Left lung (tissue), 4 donors: ENCODE measurements at regions not wholly inside any gene's neighbourhood (a gene's known extent, or its start where the extent isn't known, plus 50 kb on each side); places are given as distances from the start of the nearest gene placed in this dataset.
A peak's percentile ranks its signal among the peaks of the same experiment; 100 is the strongest.

ENCODE experiments used
- ATAC-seq: fragments of 200-7000 bp; cut with Tn5 transposase; one replicate; pipeline ENCODE4 v1.9.1; 2020; ENCODE audit warnings: moderate library complexity
- DNase-seq, 4 donors: peaks; one replicate each; pipeline ENCODE4 v3.0.0-alpha.2; 2013 to 2020
- H3K27ac ChIP-seq, 2 donors: fragments of 200-600 bp; sonication (generic) in 1 of 2; one replicate each; pipeline versions ENCODE4 v1.5.0 to v1.8.0; 2020 to 2021
- H3K27me3 ChIP-seq, 2 donors: fragments of 200-600 bp; sonication (generic) in 1 of 2; one replicate each; pipeline versions ENCODE4 v1.5.0 to v1.8.0; 2020 to 2021
- H3K36me3 ChIP-seq, 2 donors: fragments of 200-600 bp; sonication (generic) in 1 of 2; one replicate each; pipeline versions ENCODE4 v1.5.0 to v1.8.0; 2020 to 2021
- H3K4me1 ChIP-seq, 2 donors: fragments of 200-600 bp; one replicate each; pipeline ENCODE4 v1.8.0; 2021
- H3K4me3 ChIP-seq, 2 donors: fragments of 200-600 bp; sonication (generic) in 1 of 2; one replicate each; pipeline versions ENCODE4 v1.5.0 to v1.8.0; 2020 to 2021; ENCODE audit warnings: mild to moderate bottlenecking in 1 of 2
- H3K9me3 ChIP-seq, 2 donors: fragments of 200-600 bp; sonication (generic) in 1 of 2; one replicate each; pipeline versions ENCODE4 v1.5.0 to v1.8.0; 2020 to 2021
- CTCF ChIP-seq, 2 donors: fragments of 200-600 bp; sonication (generic) in 1 of 2; IDR thresholded peaks; one replicate each; pipeline versions ENCODE4 v1.5.0 to v1.8.0; 2021; ENCODE audit warnings: antibody characterized with exemption in 2 of 2
- intact Hi-C, 2 donors: fragments of 100-400 bp; cut with DNase I; formaldehyde crosslinking; loops; one replicate each; pipeline versions ENCODE4 v1.11.2 to v1.14.2; 2022
- donor health status: DM: no; HTN: yes; CAD: no.
- donor health status: DM: no; HTN: no; CAD: no.

- no peak overlapping the region for H3K27ac ChIP-seq
- no peaks in the 10 kb centered on the region for H3K9me3 ChIP-seq
- intact Hi-C loops: no loop called here
- no peaks in the 10 kb centered on the region for H3K27me3 ChIP-seq
- TF ChIP-seq CTCF (IDR thresholded peaks at IDR 0.05): no peak
- H3K36me3 ChIP-seq: no peaks in the 10 kb centered on the region
- DNase-seq (no peak), ATAC-seq (no peak)
- H3K4me3 ChIP-seq: no peak overlapping the region
- H3K4me1 ChIP-seq: no peaks in the 10 kb centered on the region
These were observed 706.4 kb downstream of the SORCS3 start for GRCh38 chr10:105347487-105347886.

- ATAC-seq: no peak
These were observed 701.5 kb downstream of the SORCS3 start for GRCh38 chr10:105342606-105343005.

DNA sequence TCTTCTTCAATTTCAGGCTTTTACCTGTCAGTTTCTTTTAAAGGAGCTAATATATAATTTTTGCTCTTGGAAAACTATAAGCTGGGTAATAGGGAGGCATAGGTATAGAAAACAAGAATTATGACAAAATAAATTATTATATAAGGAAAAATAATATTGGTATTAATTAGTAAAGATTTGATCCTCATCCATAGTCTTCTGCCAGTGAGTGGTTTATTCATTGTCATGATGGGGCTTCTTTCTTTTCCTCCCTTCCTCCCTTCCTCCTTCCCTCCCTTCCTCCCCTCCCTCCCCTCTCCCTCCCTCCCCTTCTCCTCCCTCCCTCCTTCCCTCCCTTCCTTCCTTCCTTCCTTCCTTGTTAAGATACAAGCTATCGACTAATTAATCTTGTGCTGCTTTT lies 698.6 kb downstream of the SORCS3 start:
- intact Hi-C loops: no loop called here
- Histone ChIP-seq H3K4me3 (no peak overlapping the region), H3K4me1 (no peaks in the 10 kb centered on the region), H3K27ac (no peak overlapping the region), H3K36me3 (no peaks in the 10 kb centered on the region), H3K27me3 (no peaks in the 10 kb centered on the region), H3K9me3 (no peaks in the 10 kb centered on the region)
- no peak for DNase-seq
- ATAC-seq: no peak
- TF ChIP-seq CTCF (IDR thresholded peaks at IDR 0.05): no peak

More at GRCh38 chr10:105342606-105343005, 701.5 kb downstream of the SORCS3 start:
- no peak for TF ChIP-seq CTCF (IDR thresholded peaks at IDR 0.05)
- intact Hi-C loops: no loop called here
- no peak for DNase-seq
- Histone ChIP-seq H3K36me3 (no peaks in the 10 kb centered on the region), H3K27me3 (no peaks in the 10 kb centered on the region), H3K9me3 (no peaks in the 10 kb centered on the region), H3K4me1 (no peaks in the 10 kb centered on the region), H3K4me3 (no peak overlapping the region), H3K27ac (no peak overlapping the region)

- Histone ChIP-seq H3K36me3 (no peaks in the 10 kb centered on the region), H3K4me1 (no peaks in the 10 kb centered on the region), H3K27ac (no peak overlapping the region), H3K4me3 (no peak overlapping the region), H3K27me3 (no peaks in the 10 kb centered on the region), H3K9me3 (no peaks in the 10 kb centered on the region)
- intact Hi-C loops: no loop called here
- DNase-seq: peak in 2 of 4 donors; percentile 29 to 41
- no peak for ATAC-seq
- TF ChIP-seq CTCF (IDR thresholded peaks at IDR 0.05): no peak
These were observed 687.5 kb downstream of the SORCS3 start for GRCh38 chr10:105328503-105329133.
